ENCODE measurements at regions not wholly inside any gene's neighbourhood (a gene's known extent, or its start where the extent isn't known, plus 50 kb on each side); places are given as distances from the start of the nearest gene placed in this dataset.
"Not testable (repeated sequence)": the region's sequence is repeated elsewhere in the genome, so short reads cannot be mapped to it uniquely, and the experiment has no call there.

DNA sequence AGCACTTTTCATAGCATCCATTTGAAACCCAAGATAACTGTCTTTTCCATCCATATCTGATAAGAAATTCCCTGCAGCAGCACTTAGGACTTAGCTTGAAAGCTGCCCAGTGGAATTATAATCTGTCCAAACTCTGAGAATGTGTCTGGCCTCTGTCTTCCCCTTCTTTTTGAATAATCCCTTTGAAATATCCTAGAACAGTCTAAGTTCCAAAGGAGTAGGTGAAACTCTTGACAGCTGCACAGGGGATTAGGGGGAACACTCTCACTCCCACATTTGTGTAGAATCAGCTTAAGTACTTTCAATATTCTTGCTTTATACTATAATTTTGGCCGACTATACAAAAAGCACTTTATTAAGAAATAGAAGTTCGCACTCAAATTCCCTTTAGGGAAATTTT lies 157.7 kb downstream of the PAPSS1 start:
- no peak for ATAC-seq

GRCh38 chr4:107561481-107561880 lies 158.6 kb downstream of the PAPSS1 start:
- ATAC-seq (no peak), DNase-seq (ENCODE audit: low spot score) (no peak)

More for the DNA sequence above, 157.7 kb downstream of the PAPSS1 start:
- no peak for DNase-seq (ENCODE audit: low spot score)

GRCh38 chr4:107559653-107560052 lies 160.4 kb downstream of the PAPSS1 start:
- no peak for ATAC-seq
- no peak for DNase-seq (ENCODE audit: low spot score)

DNA sequence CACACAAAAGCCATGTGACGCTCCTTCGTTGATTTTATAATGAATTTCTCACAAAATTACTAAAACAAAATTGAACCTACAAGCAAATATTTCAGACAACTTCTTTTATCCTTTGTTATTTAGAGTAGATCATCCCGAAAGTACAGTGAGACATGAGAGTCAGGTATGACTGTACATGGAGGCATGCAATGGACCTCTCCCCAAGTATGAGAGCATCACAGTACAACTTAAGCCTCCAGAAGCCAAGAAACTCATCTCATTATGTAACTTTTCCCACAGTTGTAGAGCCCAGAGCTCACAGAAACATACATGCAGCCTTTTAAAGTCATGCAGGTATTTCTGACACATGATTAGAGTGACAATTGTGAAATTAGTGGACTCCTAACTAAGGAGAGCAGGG lies 167.7 kb downstream of the PAPSS1 start:
- DNase-seq (ENCODE audit: low spot score) (no peak), ATAC-seq (no peak)

GRCh38 chr4:107548211-107548905 lies 171.7 kb downstream of the PAPSS1 start:
- DNase-seq (ENCODE audit: low spot score) (no peak), ATAC-seq (no peak)

GRCh38 chr4:107546638-107547037 lies 173.4 kb downstream of the PAPSS1 start:
- no peak for DNase-seq (ENCODE audit: low spot score)
- ATAC-seq: no peak

- no peak for ATAC-seq
Measured at GRCh38 chr4:107541511-107541910, 178.5 kb downstream of the PAPSS1 start.

DNA sequence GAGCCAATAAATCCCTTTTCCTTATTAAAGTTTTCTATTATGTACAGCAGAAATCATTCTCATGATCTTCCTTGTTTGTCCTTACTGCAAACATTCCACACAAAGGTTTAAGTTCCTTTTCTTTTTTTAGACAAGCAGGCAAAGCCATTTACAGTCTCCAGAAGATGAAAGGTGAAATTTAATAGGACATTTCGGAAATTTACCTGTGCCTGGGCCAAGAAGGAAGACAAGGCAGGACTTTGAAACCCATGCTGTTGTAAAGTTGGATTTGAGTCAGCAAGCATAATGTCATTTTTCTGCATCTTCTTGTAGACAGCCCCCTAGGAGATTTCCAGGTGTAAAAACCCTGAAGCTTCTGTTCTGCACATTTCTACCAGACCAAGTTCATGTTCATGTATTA lies 188.1 kb downstream of the PAPSS1 start:
- no peak for DNase-seq (ENCODE audit: low spot score)
- no peak for ATAC-seq

More at GRCh38 chr4:107541511-107541910, 178.5 kb downstream of the PAPSS1 start:
- DNase-seq (ENCODE audit: low spot score): no peak

- ATAC-seq (no peak), DNase-seq (ENCODE audit: low spot score) (no peak)
Measured at GRCh38 chr4:107520368-107520767, 199.7 kb downstream of the PAPSS1 start.

DNA sequence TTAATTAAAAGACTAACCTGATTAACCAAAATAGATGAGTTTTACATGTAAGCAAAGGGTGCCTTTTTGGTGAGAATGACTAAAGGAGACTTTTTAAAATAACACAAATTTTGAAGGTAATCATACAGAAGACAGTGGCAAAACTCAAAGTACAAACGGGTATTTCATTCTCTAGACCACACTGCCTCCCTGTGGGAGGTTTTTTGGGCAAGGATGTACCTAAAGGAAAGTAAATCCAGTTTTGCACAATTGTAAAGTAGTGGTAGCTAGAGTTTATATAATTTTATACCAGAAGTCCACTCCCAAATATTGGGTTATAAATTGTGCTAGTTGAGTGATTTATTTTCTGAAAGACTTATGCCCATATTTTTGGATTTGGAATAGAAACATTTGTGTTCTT lies 201.0 kb downstream of the PAPSS1 start:
- no peak for ATAC-seq
- no peak for DNase-seq (ENCODE audit: low spot score)

GRCh38 chr4:107518076-107518475 lies 202.0 kb downstream of the PAPSS1 start:
- ATAC-seq (no peak), DNase-seq (ENCODE audit: low spot score) (no peak)

DNA sequence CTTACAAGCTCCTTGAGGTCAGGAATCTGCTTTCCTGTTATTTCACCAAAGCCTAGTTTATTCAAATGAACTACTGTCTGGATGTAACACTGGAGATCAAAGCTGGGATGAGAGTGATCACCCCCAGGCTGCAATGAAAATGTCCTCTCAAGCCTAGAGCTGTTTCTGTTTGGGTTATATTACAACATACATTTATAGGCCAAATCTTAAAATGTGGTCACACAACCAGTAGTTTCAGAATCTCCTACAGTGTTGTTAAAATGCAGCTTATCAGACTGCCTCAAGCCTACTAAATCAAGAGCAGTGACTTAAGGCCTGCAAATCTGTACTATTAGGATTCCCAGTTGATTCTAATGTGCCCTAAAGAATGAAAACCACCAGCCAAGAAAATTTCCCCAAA lies 207.5 kb downstream of the PAPSS1 start:
- DNase-seq (ENCODE audit: low spot score) (no peak), ATAC-seq (no peak)

DNA sequence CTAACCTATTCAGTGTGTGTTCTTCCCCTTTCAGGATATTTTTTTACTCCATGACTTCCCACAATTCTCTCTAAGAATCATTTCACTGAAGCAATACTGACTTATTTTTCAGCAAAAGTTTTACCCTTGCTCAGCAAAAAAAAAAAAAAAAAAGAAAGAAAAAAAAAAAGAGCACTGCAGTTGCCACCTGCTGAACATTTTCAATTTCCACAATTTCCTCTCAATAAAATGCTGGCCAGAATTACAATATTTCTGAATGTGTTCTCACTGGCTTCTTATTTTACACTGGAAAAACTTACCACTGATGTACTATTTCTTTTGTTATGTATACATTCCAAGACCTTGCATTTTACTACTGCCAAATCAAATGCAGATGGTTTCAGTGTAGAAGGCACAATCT lies 210.4 kb downstream of the PAPSS1 start:
- ATAC-seq (no peak), DNase-seq (ENCODE audit: low spot score) (no peak)

DNA sequence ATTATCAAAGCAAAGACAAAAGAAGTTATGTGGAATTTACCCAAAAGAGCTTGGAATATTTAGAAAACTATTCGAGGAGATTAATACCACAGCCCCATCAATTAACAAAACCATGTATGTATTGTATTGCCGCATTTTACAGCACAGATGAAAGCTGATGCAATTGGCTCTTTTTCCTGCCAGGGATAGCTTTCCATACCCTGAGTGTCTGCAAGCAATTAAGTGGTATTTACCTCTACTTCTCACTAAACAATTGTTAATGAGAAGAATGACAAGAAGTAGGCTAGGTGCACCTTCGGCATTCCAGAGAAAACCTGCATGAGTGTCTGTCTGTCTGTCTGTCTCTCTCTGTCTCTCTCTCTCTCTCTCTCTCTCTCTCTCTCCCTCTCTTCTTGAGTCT lies 219.5 kb downstream of the PAPSS1 start:
- no peak for DNase-seq (ENCODE audit: low spot score)

GRCh38 chr4:107497054-107497453 lies 223.0 kb downstream of the PAPSS1 start:
- no peak for ATAC-seq
- no peak for DNase-seq (ENCODE audit: low spot score)

More for the DNA sequence above, 219.5 kb downstream of the PAPSS1 start:
- no peak for ATAC-seq

DNA sequence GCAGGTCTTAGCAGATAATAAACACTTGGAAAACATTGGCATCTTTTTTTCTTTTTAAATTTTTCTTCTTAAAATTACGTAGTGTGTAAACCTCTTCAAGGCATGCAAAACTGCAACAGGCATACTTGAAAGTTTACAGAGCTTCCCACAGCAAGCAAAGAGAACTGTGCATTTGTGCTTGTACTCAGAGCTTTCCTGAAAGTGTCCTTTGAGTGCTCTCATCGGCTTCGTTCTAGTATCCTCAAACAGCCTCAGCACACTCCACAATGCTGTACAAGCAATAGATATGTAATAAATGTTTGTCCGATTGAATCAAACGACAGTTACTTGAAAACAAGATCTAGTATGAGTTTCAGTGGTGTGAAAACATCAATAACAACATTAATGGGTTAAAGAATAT lies 227.5 kb downstream of the PAPSS1 start:
- DNase-seq (ENCODE audit: low spot score) (no peak), ATAC-seq (no peak)

- no peak for ATAC-seq
- no peak for DNase-seq (ENCODE audit: low spot score)
Measured at GRCh38 chr4:107490116-107490515, 229.9 kb downstream of the PAPSS1 start.

GRCh38 chr4:107483621-107484020 lies 236.4 kb downstream of the PAPSS1 start:
- not testable (repeated sequence) for DNase-seq (ENCODE audit: low spot score); ATAC-seq

GRCh38 chr4:107482546-107482945 lies 237.5 kb downstream of the PAPSS1 start:
- no peak for DNase-seq (ENCODE audit: low spot score)
- ATAC-seq: no peak

DNA sequence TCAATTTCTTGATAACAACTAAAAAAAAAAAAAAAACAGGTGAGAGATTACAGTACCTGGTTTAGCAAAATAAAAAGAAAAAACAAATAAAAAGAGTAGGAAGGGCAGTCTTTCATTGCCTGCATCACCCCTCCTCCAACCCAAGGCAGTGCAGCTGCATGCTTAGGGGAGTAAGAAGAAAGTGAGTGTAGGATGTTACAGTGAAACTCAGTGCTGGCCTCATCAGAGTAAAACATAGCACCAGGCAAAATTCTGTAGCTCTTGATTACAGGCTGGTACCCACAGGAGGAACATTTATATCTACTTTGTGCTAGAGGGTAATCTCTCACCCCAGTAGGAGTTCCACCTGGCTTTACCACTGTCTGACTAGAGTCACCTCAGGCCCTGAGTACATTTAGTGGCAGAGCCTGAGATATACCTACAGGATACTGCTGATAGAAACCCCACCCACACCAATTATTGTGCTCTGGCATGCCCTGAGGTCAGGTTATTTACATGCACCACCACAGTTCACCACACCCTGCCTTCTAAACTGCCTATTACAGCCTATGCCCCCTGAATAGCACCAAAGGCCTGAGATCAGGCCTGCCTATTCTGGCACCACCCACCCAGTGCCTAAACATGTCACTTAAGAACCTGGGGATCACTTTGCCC lies 241.6 kb downstream of the PAPSS1 start:
- no peak for DNase-seq (ENCODE audit: low spot score)
- no peak for ATAC-seq

- no peak for DNase-seq (ENCODE audit: low spot score)
- no peak for ATAC-seq
Measured at GRCh38 chr4:107473126-107473525, 246.9 kb downstream of the PAPSS1 start.

GRCh38 chr4:107472265-107472948 lies 247.6 kb downstream of the PAPSS1 start:
- DNase-seq (ENCODE audit: low spot score) (no peak), ATAC-seq (no peak)

Measured in left lobe of liver (tissue), 2 donors.